NCI-H510A treated with DMSO at 0.1 percent for 48 hours (cell line): ENCODE measurements at regions not wholly inside any gene's neighbourhood (a gene's known extent, or its start where the extent isn't known, plus 50 kb on each side); places are given as distances from the start of the nearest gene placed in this dataset.
"Not testable (repeated sequence)": the region's sequence is repeated elsewhere in the genome, so short reads cannot be mapped to it uniquely, and the experiment has no call there.

Source experiments
- DNase-seq: peaks from one replicate; lab custom pipeline; 2025; lab: John Stamatoyannopoulos, UW

GRCh38 chr5:86228147-86228546, 389.6 kb upstream of the COX7C start:
- no peak for DNase-seq

GRCh38 chr5:86232246-86232645, 385.5 kb upstream of the COX7C start:
- no peak for DNase-seq

- no peak for DNase-seq
Measured at GRCh38 chr5:86244153-86244552, 373.6 kb upstream of the COX7C start.

GRCh38 chr5:86257871-86258270, 359.9 kb upstream of the COX7C start:
- DNase-seq: no peak

GRCh38 chr5:86284400-86285190, 333.1 kb upstream of the COX7C start:
- DNase-seq: not testable (repeated sequence)

GRCh38 chr5:86287437-86287836, 330.3 kb upstream of the COX7C start:
- not testable (repeated sequence) for DNase-seq

- DNase-seq: not testable (repeated sequence)
Measured at GRCh38 chr5:86289786-86290185, 328.0 kb upstream of the COX7C start.

- DNase-seq: not testable (repeated sequence)
Measured at GRCh38 chr5:86292811-86293210, 324.9 kb upstream of the COX7C start.

- DNase-seq: not testable (repeated sequence)
Measured at GRCh38 chr5:86302643-86303042, 315.1 kb upstream of the COX7C start.

GRCh38 chr5:86305050-86305449, 312.7 kb upstream of the COX7C start:
- DNase-seq: peak; percentile 14

- no peak for DNase-seq
Measured at GRCh38 chr5:86314951-86315350, 302.8 kb upstream of the COX7C start.

GRCh38 chr5:86320266-86320665, 297.5 kb upstream of the COX7C start:
- no peak for DNase-seq

GRCh38 chr5:86329318-86329717, 288.4 kb upstream of the COX7C start:
- DNase-seq: no peak

GRCh38 chr5:86330736-86331135, 287.0 kb upstream of the COX7C start:
- no peak for DNase-seq

GRCh38 chr5:86332851-86333250, 284.9 kb upstream of the COX7C start:
- no peak for DNase-seq

- DNase-seq: no peak
Measured at GRCh38 chr5:86337667-86338460, 279.9 kb upstream of the COX7C start.

GRCh38 chr5:86354664-86355063, 263.1 kb upstream of the COX7C start:
- no peak for DNase-seq

- no peak for DNase-seq
Measured at GRCh38 chr5:86360801-86361200, 256.9 kb upstream of the COX7C start.

GRCh38 chr5:86371061-86371460, 246.7 kb upstream of the COX7C start:
- no peak for DNase-seq

GRCh38 chr5:86374611-86375010, 243.1 kb upstream of the COX7C start:
- DNase-seq: no peak

- DNase-seq: no peak
Measured at GRCh38 chr5:86376214-86376613, 241.5 kb upstream of the COX7C start.

- DNase-seq: no peak
Measured at GRCh38 chr5:86403190-86403589, 214.6 kb upstream of the COX7C start.

GRCh38 chr5:86404256-86404655, 213.5 kb upstream of the COX7C start:
- DNase-seq: no peak
